ENCODE measurements at regions not wholly inside any gene's neighbourhood (a gene's known extent, or its start where the extent isn't known, plus 50 kb on each side); places are given as distances from the start of the nearest gene placed in this dataset.
"Not testable (repeated sequence)": the region's sequence is repeated elsewhere in the genome, so short reads cannot be mapped to it uniquely, and the experiment has no call there.

- DNase-seq (ENCODE audit: low read depth): not testable (repeated sequence)
Measured at GRCh38 chr2:129204581-129204980, 774.9 kb upstream of the RAB6C start.

DNA sequence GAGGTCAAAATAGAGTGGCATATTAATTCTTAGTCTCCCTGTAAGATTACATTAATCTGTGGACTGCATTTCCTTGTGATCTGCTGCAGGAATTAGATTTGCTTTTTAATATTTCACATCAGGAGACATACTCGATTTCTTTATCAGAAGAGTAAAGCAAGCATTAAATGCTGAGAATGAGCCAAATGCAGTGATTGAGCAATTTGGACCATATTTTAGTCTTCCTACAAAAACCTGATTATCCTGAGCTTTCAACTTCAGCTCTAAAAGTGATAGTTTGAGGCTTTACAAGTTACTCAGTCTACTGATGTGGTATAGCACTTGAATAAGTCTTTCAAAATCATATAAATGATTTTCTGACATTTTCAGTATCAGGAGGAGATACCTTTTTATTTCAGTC, 774.3 kb upstream of the RAB6C start:
- no peak for DNase-seq (ENCODE audit: low read depth)

DNA sequence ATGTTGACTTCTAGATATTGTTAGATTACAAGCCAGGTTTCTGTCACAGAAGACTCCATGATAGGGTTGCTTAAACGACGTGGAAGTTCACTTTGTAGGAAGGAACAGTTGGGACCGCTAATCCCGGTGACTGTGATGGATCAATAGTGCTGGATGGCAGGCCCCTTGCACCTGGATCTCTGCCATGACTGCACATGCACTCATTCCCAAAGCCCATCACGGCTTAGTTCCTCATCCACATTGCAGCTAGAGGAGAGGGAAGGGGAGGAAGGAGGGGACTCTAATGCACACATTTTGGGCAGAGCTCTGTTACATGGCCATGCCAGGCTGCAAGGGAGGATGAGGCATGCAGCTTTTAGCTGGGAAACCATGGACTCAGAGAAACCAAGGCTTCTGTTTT, 773.7 kb upstream of the RAB6C start:
- no peak for DNase-seq (ENCODE audit: low read depth)

DNA sequence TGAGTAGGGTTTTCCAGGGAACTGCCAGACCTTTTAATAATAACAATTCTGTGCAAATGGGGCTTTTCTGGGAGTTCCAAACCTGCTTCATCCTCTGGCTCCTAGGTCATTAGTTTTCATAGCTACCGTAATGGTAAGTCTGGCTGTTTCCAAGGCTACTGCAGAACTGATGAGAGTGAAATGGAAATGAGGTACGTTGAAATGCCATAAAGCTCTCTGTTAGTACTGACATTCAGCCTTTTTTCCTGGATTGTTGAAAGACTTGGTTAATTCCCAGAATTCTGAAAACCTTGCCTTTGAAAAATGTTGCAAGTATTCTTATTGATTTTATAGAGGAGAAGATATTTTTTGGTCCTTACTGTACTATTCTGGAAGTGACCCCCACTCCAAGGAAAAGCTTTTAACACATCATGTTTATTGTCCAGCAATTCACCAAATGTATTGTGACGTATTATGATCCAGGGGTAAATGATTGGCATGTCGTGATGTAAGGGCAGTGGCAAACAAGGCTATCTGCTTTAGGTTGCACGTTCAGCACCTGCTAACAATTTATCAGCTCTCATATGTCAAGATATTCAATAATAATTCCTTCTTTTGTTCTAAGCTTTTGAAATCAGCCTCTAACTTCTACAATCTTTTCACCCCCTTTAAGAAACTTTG, 767.0 kb upstream of the RAB6C start:
- DNase-seq (ENCODE audit: low read depth): no peak

DNA sequence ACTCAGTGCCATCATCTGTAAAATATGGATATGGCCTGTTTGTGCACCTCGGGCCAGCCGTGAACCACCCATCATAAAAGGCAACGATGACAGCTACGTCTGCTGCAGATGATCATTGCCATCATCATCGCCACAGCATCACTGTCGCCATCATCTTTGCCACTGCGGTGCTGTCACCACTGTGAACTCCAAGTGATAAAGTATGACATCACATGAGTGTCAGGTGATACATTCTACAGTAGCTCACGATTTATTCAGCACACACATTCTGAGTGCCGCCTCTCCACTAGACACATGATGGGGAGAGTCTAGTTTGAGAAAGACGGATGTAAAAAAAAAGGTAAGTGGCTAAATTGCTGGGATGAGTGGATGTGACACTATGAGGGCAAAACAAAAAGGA, 755.4 kb upstream of the RAB6C start:
- DNase-seq (ENCODE audit: low read depth): no peak

- no peak for DNase-seq (ENCODE audit: low read depth)
Measured at GRCh38 chr2:129224486-129224885, 755.0 kb upstream of the RAB6C start.

DNA sequence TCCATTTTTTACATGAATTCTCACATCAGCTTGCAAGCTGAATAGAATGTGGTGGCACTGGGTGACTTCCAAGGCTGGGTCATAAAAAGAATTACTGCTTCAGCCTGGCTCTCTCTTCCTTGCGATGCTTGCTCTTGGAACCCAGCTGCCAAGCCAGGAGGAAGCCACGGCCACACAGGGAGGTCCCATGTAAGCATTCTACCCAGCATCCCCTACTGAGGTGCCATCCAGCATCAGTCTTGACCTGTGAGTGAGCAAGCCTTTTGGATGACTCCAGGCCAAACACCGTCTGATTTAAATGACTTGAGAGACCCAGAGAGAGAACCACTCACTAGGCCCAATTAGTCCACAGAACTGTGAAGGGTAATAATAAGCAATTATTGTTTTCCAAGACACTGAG, 750.3 kb upstream of the RAB6C start:
- DNase-seq (ENCODE audit: low read depth): no peak

GRCh38 chr2:129229830-129230441, 749.5 kb upstream of the RAB6C start:
- no peak for DNase-seq (ENCODE audit: low read depth)

- no peak for DNase-seq (ENCODE audit: low read depth)
Measured at GRCh38 chr2:129231924-129232323, 747.5 kb upstream of the RAB6C start.

DNA sequence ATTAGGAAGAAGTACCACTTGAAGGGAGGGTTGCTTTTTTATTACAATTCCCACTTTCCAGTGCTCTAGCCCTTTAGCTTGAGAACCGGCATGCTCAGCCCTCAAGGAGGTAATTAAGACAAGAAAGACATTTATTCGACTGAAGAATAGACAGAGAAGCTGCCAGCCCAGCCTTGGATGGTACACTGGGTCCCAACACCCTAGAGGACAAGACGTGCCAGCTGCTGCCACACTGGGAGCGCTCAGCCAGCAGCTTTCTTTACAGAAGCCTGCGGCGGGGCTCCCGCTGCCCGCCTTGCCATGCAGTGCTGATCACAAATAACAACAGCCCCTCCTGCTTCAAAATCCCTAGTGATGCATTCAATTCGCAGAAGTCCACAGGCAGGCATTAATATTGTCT, 746.3 kb upstream of the RAB6C start:
- DNase-seq (ENCODE audit: low read depth): no peak

GRCh38 chr2:129233751-129234406, 745.6 kb upstream of the RAB6C start:
- no peak for DNase-seq (ENCODE audit: low read depth)

DNA sequence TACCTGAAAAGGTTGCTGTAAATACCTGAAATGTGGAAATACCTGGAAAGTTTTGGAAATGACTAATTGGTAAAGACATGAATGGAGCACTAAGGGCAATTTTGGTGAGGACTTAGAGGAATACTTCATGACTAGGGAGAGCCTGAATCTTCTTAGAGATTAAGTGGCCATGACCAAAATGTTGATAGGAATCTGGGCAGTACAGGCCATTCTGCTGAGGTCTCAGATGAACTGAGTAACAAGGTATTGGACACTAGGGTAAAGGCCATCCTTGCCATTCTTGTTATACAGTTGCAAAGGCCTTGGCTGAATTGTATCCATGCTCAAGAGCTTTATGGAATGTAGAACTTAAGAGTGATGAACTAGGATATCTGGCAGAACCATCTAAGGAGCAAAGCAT, 742.9 kb upstream of the RAB6C start:
- DNase-seq (ENCODE audit: low read depth): no peak

- DNase-seq (ENCODE audit: low read depth): no peak
Measured at GRCh38 chr2:129237966-129238725, 741.3 kb upstream of the RAB6C start.

DNA sequence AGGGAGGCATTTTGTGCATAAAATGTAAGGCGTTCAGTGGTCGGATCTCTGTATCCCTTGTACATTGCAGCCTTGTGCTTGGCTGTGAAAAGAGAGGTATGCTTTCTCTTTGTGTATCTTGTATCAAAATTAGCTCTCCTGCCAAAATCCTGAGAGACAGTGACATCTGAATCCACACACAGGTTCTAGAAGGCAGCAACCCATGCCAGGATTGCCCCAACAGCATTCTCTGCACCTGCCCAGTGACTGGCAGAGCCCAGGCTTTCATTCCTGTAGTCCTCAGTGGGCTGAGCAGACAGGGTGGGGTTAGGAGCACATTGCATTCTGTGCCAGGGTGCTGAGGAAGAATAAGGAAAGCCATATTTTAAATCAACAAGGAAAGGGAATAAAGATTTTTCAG, 740.3 kb upstream of the RAB6C start:
- DNase-seq (ENCODE audit: low read depth): no peak

- no peak for DNase-seq (ENCODE audit: low read depth)
Measured at GRCh38 chr2:129240061-129240460, 739.4 kb upstream of the RAB6C start.

DNA sequence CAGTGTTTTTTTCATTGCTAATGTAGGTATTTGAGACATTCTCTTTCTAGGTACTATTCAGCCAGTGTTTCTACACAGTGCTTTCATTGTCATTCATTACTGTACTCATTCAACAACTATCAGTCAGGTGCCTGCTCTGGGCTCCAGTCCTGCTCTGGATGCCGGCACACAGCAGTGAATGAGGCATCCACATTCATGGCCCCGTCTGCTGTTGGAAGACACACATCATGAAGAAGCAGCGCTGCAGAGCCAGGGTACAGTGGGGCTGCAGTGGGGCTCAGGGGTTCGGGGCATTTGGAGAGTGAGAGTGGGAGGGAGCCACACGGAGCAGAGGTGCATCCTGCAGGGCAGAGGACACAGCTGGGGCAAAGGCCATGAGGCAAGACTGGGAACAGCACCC, 737.2 kb upstream of the RAB6C start:
- no peak for DNase-seq (ENCODE audit: low read depth)

GRCh38 chr2:129247751-129248150, 731.7 kb upstream of the RAB6C start:
- no peak for DNase-seq (ENCODE audit: low read depth)

- DNase-seq (ENCODE audit: low read depth): no peak
Measured at GRCh38 chr2:129248198-129248597, 731.3 kb upstream of the RAB6C start.

DNA sequence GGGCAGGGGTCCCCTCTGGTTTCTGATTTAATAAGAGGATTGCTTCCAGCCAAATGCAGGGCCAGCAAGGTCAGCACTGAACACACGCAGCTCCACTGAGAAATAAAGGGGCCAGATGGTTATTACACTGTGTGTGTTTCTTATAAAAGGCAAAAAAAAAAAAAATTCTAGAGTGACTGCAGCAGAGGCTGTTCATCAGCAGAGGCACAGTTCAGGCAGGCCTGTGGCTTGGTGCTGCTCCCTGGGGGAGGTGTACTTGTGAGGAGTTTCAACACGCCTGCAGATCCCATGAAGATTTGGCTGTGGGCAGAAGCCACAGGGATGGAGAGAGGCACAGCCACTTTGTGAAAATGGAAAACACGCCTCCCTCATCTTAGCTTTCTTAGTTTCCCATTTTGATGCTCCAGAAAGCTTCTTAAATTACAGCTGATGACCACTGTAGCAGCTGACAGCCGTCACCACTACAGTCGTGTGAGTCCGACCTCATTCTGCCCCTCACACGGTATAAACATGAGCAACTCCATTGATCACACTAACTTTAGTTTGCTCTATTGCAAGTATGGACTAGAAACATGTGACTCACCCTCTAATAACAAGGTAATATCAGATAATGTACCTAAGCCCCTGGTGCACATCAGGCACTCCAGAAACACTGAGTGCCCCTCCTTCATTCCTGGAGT, 726.5 kb upstream of the RAB6C start:
- DNase-seq (ENCODE audit: low read depth): no peak

DNA sequence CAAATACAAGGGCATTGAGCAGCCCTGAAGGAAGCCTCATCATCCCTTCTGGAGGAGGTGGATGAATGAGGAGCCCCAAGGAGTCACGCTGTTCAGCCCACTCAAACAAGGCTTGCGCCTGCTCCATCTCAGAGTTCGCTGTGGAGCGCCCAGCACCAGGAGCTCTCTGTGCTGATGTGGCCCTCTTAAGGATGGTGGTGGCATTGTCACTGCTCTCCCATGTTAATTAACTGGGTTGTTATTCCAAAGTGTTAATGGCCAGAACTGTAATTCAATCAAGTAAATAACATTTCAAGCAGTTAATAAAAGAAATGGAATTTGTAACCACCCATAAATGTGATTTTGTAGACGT, 726.0 kb upstream of the RAB6C start:
- DNase-seq (ENCODE audit: low read depth): no peak

DNA sequence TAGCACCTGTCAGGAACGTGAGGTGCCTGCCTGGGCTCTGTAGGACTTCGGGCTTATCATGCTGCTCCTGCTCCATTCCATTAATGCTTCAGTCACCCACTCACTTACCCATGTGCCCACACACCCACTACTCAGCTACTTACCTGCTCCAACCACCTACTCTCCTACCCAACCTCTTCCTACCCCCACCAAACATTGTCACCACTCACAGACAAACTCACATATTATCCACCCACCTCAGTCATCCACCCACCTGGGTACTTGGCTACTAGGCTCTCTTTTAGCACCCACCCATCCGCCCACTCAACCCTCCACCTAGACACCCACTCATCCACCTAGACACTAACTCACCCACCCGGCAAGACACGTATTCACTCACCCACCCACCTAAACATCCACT, 724.7 kb upstream of the RAB6C start:
- no peak for DNase-seq (ENCODE audit: low read depth)

GRCh38 chr2:129255610-129256313, 723.7 kb upstream of the RAB6C start:
- DNase-seq (ENCODE audit: low read depth): no peak
